Tibial nerve (tissue), 3 donors: ENCODE measurements at regions not wholly inside any gene's neighbourhood (a gene's known extent, or its start where the extent isn't known, plus 50 kb on each side); places are given as distances from the start of the nearest gene placed in this dataset.

ENCODE experiments used
- CTCF ChIP-seq, 5 experiments: fragments of 200-600 bp in 3 of 5; fragments of 450-650 bp in 2 of 5; sonication (generic) in 3 of 5; IDR thresholded peaks; one replicate each; pipeline ENCODE4 v1.5.1; 2016 to 2019; ENCODE audit warnings: antibody characterized with exemption in 5 of 5, mild to moderate bottlenecking in 3 of 5, moderate library complexity in 2 of 5
- POLR2A ChIP-seq, 2 donors: fragments of 450-650 bp; IDR thresholded peaks; one replicate each; pipeline ENCODE4 v1.6.1; 2017; ENCODE audit warnings: antibody characterized with exemption in 2 of 2, mild to moderate bottlenecking in 2 of 2, moderate library complexity in 2 of 2

- TF ChIP-seq CTCF (IDR thresholded peaks at IDR 0.05), result no peak
- TF ChIP-seq POLR2A (IDR thresholded peaks at IDR 0.05), result no peak
Observed at GRCh38 chr2:4219101-4219500, 515.7 kb downstream of the DCDC2C start.
